ENCODE measurements at regions not wholly inside any gene's neighbourhood (a gene's known extent, or its start where the extent isn't known, plus 50 kb on each side); places are given as distances from the start of the nearest gene placed in this dataset.
"Not testable (repeated sequence)": the region's sequence is repeated elsewhere in the genome, so short reads cannot be mapped to it uniquely, and the experiment has no call there.

- DNase-seq (ENCODE audit: low read depth), result no peak
These were observed 472.9 kb upstream of the FSIP2 start for GRCh38 chr2:185265747-185266146.

GRCh38 chr2:185268651-185269050 is 470.0 kb upstream of the FSIP2 start:
- no peak for DNase-seq (ENCODE audit: low read depth)

- no peak for DNase-seq (ENCODE audit: low read depth)
These were observed 463.7 kb upstream of the FSIP2 start for GRCh38 chr2:185274718-185275484.

DNA sequence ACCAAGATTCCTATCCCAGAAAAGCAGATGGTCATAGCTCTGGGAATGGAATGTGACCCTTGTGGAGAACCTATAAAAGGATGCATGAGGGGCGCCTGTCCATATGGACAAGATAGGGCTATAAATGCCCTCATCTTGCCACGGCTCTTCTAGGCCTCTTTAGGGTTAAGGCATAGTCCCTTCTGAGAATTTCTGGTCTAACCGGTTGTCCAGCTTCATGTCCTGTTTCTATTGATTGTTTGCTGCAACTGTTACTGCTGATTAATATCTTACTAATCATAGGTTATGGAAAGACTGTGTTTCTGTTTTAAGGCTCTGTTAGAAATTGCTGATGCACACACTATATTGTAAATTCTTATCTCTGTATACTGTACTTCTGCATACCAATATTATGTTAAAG is 462.6 kb upstream of the FSIP2 start:
- DNase-seq (ENCODE audit: low read depth), result not testable (repeated sequence)

DNA sequence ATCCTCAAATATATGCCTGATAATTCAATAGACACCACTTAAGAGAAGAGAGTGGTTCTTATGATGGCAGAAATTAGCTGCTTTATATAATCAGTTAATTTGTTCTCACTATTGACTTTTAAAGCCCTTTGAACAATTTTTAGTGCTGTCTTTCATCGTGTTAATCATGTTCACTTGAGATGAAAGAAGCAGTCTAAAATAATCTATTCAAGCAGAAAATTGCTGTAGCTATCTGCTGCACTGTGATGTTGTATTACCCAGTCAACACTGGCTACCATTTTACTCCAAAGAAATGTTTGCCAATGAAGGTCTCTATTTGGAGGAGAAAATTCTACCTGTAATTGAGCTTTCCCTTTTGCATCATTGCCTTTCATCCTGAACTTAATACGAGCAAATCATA is 459.8 kb upstream of the FSIP2 start:
- DNase-seq (ENCODE audit: low read depth), result no peak

GRCh38 chr2:185279999-185280398 is 458.6 kb upstream of the FSIP2 start:
- no peak for DNase-seq (ENCODE audit: low read depth)

DNA sequence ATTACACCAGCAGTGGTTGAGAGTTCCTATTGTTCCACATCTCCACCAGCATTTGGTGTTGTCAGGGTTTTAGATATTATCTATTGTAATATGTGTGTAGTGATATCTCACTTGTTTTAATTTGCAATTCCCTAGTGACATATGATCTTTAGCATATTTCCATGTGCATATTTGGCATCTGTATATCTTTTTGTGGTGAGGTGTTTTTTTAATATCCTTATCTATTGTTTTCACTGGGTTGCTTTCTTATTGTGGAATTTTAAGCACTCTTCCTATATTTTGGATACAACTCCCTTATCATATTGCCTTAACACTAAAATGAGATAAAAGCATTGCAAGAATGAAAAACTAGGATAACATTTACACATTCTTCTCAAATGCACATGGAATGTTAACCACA is 453.9 kb upstream of the FSIP2 start:
- DNase-seq (ENCODE audit: low read depth), result no peak

GRCh38 chr2:185290012-185290411 is 448.6 kb upstream of the FSIP2 start:
- peak; percentile 16 for DNase-seq (ENCODE audit: low read depth)

DNA sequence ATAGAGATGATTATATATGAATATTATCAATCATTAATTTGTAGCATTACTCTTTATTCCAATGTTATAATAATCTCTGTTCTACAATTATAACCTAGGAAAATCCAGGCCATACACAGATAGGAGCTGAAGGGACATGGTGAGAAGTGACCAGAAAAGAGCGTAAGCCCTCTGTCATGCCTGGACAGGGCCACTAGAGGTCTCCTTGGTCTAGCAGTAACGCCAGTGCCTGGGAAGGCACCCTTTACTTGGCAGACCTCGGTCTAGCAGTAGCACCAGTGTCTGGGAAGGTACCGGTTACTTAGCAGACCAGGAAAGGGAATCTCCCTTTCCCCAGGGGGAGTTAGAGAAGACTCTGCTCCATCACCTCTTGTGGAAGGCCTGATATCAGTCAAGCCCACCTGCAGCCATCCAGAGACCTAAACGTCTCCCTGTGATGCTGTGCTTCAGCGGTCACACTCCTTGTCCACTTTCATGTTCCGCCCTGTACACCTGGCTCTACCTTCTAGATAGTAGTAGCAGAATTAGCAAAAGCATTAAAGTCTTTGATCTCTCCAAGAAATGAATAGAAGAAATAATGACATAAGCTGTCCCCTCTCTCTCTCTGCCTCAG is 447.5 kb upstream of the FSIP2 start:
- DNase-seq (ENCODE audit: low read depth), result peak; percentile 40

DNA sequence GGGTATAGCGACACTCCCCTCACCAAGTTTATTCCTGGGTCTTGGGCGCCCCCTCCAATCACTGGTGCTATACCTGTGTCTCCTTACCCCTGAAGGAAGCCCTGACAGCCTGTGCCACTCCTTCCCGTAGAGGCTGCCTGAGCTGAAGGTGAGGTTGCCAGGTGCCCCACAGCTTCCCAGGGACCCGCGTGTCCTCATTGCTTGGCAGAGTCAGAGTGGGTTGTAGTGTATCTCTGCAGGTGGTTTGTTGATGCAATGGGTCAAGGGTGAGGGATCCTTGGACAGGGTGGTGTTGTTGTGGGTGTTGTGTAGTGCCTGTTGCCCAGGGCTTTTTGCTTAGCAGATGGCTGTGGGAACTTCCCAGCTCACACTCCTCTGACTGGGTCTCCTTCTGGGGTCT is 438.7 kb upstream of the FSIP2 start:
- no peak for DNase-seq (ENCODE audit: low read depth)

DNA sequence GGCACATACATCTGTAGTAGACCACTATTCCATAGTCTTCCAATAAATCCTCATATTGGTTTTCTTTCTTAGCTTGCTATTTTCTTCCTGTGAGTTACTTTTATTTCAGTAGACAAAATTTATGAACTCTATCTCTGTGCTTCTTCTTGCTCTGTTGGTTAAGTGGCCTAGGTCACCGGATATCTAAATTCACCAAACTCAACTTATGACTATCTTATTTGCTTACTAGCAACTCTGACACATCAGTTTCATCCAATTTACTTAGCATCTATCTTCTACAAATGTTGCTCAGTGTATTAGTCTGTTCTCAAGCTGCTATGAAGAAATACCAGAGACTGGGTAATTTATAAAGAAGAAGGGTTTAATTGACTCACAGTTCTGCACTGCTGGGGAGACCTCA is 432.5 kb upstream of the FSIP2 start:
- no peak for DNase-seq (ENCODE audit: low read depth)

DNA sequence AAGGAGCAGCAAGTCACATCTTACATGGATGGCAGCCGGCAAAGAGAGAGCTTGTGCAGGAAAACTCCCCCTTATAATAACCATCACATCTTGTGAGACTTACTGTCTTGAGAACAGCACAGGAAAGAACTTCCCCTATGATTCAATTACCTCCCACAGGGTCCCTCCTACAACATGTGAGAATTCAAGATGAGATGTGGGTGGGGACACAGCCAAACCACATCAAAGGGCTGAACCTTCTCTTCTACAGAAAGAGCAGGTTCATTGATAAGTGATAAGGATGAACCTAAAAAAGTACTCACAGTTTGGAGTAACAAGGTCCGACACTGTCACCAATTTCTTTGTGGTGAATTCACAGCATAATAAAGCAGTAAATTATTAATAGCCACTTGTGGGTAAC is 422.2 kb upstream of the FSIP2 start:
- no peak for DNase-seq (ENCODE audit: low read depth)

DNA sequence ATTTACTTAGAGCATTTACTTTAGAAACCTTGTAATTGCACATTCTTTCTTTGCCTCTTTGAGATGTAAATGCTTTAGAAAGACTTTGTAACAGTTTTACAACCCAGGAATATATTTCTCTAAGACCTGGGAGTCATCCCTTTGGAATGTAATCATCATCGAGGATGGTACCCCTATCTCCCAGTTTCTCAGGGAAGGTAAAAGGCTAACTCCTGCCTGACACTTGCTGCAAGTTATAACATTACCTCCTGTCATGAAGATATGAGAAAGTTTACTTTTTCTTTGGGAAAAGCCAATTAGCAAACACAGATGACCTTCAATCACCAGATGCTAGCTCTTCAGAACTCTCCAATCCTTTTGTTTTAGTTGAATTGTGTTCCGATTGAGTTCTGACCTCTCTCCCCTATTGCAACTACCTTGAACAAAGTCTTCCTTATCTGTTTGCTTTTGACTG is 420.3 kb upstream of the FSIP2 start:
- DNase-seq (ENCODE audit: low read depth), result no peak

DNA sequence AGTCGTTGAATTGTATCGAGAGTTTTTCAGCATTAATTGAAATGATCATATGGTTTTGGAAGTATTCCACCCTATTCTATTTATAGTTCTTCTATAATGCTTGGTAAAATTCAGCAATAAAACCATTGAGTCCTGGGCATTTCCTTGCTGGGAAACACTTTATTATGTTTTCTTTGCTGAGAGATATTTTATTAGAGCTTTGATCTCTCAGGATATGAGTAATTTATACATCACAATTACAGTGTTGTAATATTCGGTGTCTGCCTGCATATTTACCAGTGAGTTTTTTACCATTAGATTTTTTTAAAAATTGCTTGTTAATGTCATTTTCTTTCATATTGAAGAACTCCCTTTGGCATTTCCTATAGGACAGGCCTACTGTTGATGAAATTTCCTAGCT is 402.7 kb upstream of the FSIP2 start:
- no peak for DNase-seq (ENCODE audit: low read depth)

- DNase-seq (ENCODE audit: low read depth), result no peak
These were observed 401.6 kb upstream of the FSIP2 start for GRCh38 chr2:185337033-185337432.

DNA sequence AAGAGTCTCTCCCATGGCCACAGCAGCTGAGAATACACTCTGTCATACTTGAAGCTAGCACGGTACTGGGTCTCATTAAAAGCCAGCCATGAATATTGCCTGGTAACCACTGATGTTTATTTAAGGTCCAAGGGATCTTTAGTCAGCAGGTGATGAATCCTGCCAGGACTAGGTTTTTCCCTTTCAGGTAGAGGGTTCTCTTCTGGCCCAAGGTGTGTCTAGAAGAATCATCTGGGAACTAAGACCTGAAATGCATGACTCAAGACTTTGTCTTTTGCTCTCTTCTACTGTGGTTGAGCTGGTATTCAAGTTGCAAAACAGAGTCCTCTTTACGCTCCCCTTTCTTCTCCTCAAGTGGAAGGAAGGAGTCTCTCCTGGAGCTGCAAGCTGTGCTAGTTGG is 400.5 kb upstream of the FSIP2 start:
- no peak for DNase-seq (ENCODE audit: low read depth)

DNA sequence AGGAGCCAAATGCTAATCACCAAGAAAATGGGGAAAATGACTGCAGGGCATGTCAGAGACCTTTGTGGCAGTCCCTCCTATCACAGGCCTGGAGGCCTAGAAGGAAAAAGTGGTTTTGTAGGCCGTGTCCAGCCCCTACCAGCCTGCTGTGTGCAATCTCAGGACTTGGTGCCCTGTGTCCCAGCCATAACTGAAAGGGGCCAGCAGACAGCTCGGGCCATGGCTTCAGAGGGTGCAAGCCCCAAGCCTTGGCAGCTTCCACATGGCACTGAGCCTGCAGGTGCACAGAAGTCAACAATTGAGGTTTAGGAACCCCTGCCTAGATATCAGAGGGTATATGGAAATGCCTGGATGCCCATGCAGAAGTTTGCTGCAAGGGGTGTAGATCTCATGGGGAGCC is 391.2 kb upstream of the FSIP2 start:
- DNase-seq (ENCODE audit: low read depth), result no peak

DNA sequence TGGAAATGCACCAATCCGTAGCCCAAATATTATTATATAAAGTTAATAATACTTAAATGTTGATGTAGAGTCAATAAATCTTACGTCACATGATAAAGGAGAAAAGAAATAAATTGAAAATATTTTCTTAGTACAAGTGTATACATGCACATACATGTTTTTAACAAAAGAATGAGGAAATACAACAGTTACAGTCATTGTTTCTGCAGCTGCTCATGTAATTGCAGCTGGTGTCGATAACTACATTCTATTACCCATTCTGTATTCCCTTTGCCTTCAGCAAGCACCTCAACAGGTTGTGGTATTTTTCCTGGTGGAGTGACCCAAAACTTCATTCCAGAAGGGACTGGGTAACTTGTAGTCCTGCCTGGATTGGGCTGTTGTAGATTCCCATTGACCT is 377.8 kb upstream of the FSIP2 start:
- DNase-seq (ENCODE audit: low read depth), result no peak

DNA sequence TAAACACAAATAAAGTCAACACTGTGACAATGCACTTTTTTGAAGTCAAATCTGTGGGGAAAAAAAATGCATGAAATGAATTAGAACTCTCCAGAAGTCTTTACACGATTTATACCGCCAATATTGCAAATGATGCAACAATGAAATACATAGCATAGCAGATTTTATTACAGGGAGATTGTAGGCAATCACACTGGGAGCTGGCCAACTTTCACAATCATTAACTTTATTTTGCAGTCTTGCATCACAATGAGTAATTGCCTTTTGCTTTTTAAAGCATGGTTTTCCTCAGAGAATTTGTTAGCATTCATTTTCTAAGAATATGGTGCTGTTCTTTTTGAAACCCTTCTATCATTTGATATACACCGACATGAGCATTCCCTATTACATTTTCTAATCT is 366.4 kb upstream of the FSIP2 start:
- peak; percentile 2 for DNase-seq (ENCODE audit: low read depth)

DNA sequence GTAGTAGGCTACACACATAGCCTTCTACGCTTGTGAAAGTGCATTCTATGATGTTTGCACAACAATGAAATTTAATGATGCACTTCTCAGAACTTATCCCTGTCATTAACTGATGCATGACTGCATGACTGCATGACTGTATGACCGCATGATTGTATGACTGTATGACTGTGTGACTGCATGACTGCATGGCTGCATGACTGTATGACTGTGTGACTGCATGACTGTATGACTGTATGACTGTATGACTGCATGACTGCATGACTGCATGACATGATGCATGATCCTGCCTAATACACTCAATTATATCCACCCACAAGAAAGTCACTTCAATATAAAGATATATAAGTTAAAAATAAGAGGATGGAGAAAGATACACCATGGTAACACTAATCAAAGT is 365.4 kb upstream of the FSIP2 start:
- DNase-seq (ENCODE audit: low read depth), result no peak

- no peak for DNase-seq (ENCODE audit: low read depth)
These were observed 363.7 kb upstream of the FSIP2 start for GRCh38 chr2:185374878-185375277.

DNA sequence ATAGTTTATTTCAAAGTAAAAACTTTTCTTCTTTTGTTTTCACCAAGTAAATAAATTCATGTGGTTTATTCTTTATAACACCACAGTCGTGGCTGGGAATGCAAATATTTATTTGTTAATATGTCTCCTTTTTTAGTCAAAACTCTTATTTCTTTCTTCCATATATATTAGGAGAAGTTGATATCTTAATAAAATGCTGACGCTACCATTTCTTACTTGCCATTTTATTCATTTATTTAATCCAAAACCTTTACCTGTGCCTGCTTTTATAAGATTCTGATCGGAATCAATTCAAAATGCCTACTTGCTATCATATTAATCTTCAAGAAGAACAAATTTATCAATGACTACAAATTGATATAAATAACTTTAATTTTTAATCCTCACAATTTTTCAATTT is 362.9 kb upstream of the FSIP2 start:
- no peak for DNase-seq (ENCODE audit: low read depth)

- DNase-seq (ENCODE audit: low read depth), result no peak
These were observed 357.0 kb upstream of the FSIP2 start for GRCh38 chr2:185381631-185382030.
